ENCODE measurements at regions not wholly inside any gene's neighbourhood (a gene's known extent, or its start where the extent isn't known, plus 50 kb on each side); places are given as distances from the start of the nearest gene placed in this dataset.

GRCh38 chr2:155867564-155867963, 465.0 kb downstream of the NR4A2 start:
- no peak overlapping the region for H2AFZ ChIP-seq (ENCODE audit: low read depth, low read length)
- no peak overlapping the region for H3K4me3 ChIP-seq (ENCODE audit: low read length)
- H3K27me3 ChIP-seq (ENCODE audit: low read depth, low read length), result no peaks in the 10 kb centered on the region
- no peak overlapping the region for H3K4me2 ChIP-seq (ENCODE audit: low read length)
- no peaks in the 10 kb centered on the region for H3K9me3 ChIP-seq (ENCODE audit: insufficient read depth, low read length)
- no peaks in the 10 kb centered on the region for H3K79me2 ChIP-seq (ENCODE audit: low read length)
- H3K4me1 ChIP-seq (ENCODE audit: low read length), result no peaks in the 10 kb centered on the region
- TF ChIP-seq, protein P1, sequence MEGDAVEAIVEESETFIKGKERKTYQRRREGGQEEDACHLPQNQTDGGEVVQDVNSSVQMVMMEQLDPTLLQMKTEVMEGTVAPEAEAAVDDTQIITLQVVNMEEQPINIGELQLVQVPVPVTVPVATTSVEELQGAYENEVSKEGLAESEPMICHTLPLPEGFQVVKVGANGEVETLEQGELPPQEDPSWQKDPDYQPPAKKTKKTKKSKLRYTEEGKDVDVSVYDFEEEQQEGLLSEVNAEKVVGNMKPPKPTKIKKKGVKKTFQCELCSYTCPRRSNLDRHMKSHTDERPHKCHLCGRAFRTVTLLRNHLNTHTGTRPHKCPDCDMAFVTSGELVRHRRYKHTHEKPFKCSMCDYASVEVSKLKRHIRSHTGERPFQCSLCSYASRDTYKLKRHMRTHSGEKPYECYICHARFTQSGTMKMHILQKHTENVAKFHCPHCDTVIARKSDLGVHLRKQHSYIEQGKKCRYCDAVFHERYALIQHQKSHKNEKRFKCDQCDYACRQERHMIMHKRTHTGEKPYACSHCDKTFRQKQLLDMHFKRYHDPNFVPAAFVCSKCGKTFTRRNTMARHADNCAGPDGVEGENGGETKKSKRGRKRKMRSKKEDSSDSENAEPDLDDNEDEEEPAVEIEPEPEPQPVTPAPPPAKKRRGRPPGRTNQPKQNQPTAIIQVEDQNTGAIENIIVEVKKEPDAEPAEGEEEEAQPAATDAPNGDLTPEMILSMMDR (IDR thresholded peaks at IDR 0.05; ENCODE audit: low read depth, low read length), result no peak
- TF ChIP-seq EZH2phosphoT487 (IDR thresholded peaks at IDR 0.05; ENCODE audit: low read depth), result no peak
- no peak overlapping the region for H3K9ac ChIP-seq (ENCODE audit: low read length)
- no peak overlapping the region for H3K27ac ChIP-seq (ENCODE audit: low read length)
- no peaks in the 10 kb centered on the region for H4K20me1 ChIP-seq (ENCODE audit: insufficient read depth, low read length)
- H3K36me3 ChIP-seq (replicated peaks; ENCODE audit: low read depth, low read length), result no peaks in the 10 kb centered on the region

GRCh38 chr2:155866477-155866876, 466.0 kb downstream of the NR4A2 start:
- H4K20me1 ChIP-seq (ENCODE audit: insufficient read depth, low read length), result no peaks in the 10 kb centered on the region
- H3K9me3 ChIP-seq (ENCODE audit: insufficient read depth, low read length), result no peaks in the 10 kb centered on the region
- TF ChIP-seq EZH2phosphoT487 (IDR thresholded peaks at IDR 0.05; ENCODE audit: low read depth), result no peak
- TF ChIP-seq, protein P1 (IDR thresholded peaks at IDR 0.05; ENCODE audit: low read depth, low read length), result no peak
- no peaks in the 10 kb centered on the region for H3K4me1 ChIP-seq (ENCODE audit: low read length)
- no peak overlapping the region for H3K27ac ChIP-seq (ENCODE audit: low read length)
- no peaks in the 10 kb centered on the region for H3K36me3 ChIP-seq (replicated peaks; ENCODE audit: low read depth, low read length)
- H3K4me3 ChIP-seq (ENCODE audit: low read length), result no peak overlapping the region
- H3K9ac ChIP-seq (ENCODE audit: low read length), result no peak overlapping the region
- no peaks in the 10 kb centered on the region for H3K27me3 ChIP-seq (ENCODE audit: low read depth, low read length)
- H3K79me2 ChIP-seq (ENCODE audit: low read length), result no peaks in the 10 kb centered on the region
- no peak overlapping the region for H2AFZ ChIP-seq (ENCODE audit: low read depth, low read length)
- no peak overlapping the region for H3K4me2 ChIP-seq (ENCODE audit: low read length)

GRCh38 chr2:155852156-155852555, 480.4 kb downstream of the NR4A2 start:
- H3K27ac ChIP-seq (ENCODE audit: low read length), result no peak overlapping the region
- H3K9ac ChIP-seq (ENCODE audit: low read length), result no peak overlapping the region
- no peaks in the 10 kb centered on the region for H3K4me1 ChIP-seq (ENCODE audit: low read length)
- no peak overlapping the region for H3K4me3 ChIP-seq (ENCODE audit: low read length)
- no peaks in the 10 kb centered on the region for H4K20me1 ChIP-seq (ENCODE audit: insufficient read depth, low read length)
- no peaks in the 10 kb centered on the region for H3K27me3 ChIP-seq (ENCODE audit: low read depth, low read length)
- no peaks in the 10 kb centered on the region for H3K36me3 ChIP-seq (replicated peaks; ENCODE audit: low read depth, low read length)
- H3K4me2 ChIP-seq (ENCODE audit: low read length), result no peak overlapping the region
- H3K79me2 ChIP-seq (ENCODE audit: low read length), result no peaks in the 10 kb centered on the region
- no peaks in the 10 kb centered on the region for H3K9me3 ChIP-seq (ENCODE audit: insufficient read depth, low read length)
- H2AFZ ChIP-seq (ENCODE audit: low read depth, low read length), result no peak overlapping the region
- no peak for TF ChIP-seq EZH2phosphoT487 (IDR thresholded peaks at IDR 0.05; ENCODE audit: low read depth)
- TF ChIP-seq, protein P1 (IDR thresholded peaks at IDR 0.05; ENCODE audit: low read depth, low read length), result no peak

GRCh38 chr2:155846259-155846658, 486.3 kb downstream of the NR4A2 start:
- H3K4me3 ChIP-seq (ENCODE audit: low read length), result no peak overlapping the region

More at GRCh38 chr2:155846259-155846658, 486.3 kb downstream of the NR4A2 start:
- H3K4me1 ChIP-seq (ENCODE audit: low read length), result no peaks in the 10 kb centered on the region
- no peaks in the 10 kb centered on the region for H4K20me1 ChIP-seq (ENCODE audit: insufficient read depth, low read length)
- no peak overlapping the region for H3K9ac ChIP-seq (ENCODE audit: low read length)
- no peak overlapping the region for H3K27ac ChIP-seq (ENCODE audit: low read length)
- no peak overlapping the region for H3K4me2 ChIP-seq (ENCODE audit: low read length)
- H3K9me3 ChIP-seq (ENCODE audit: insufficient read depth, low read length), result no peaks in the 10 kb centered on the region
- no peaks in the 10 kb centered on the region for H3K36me3 ChIP-seq (replicated peaks; ENCODE audit: low read depth, low read length)
- H3K79me2 ChIP-seq (ENCODE audit: low read length), result no peaks in the 10 kb centered on the region
- TF ChIP-seq EZH2phosphoT487 (IDR thresholded peaks at IDR 0.05; ENCODE audit: low read depth), result no peak
- TF ChIP-seq, protein P1 (IDR thresholded peaks at IDR 0.05; ENCODE audit: low read depth, low read length), result no peak
- H3K27me3 ChIP-seq (ENCODE audit: low read depth, low read length), result no peaks in the 10 kb centered on the region
- no peak overlapping the region for H2AFZ ChIP-seq (ENCODE audit: low read depth, low read length)
